WTC11 (cell line): ENCODE measurements at regions not wholly inside any gene's neighbourhood (a gene's known extent, or its start where the extent isn't known, plus 50 kb on each side); places are given as distances from the start of the nearest gene placed in this dataset.

Experiments
- ATAC-seq: fragments of 200-7000 bp; cut with Tn5 transposase; 2 replicates; pipeline ENCODE4 v1.10.0; 2021; ENCODE audit warnings: mild to moderate bottlenecking, moderate library complexity
- CTCF ChIA-PET: fragments of 300-600 bp; sonication (Branson Sonifier 250); formaldehyde crosslinking; loops from one replicate; lab custom pipeline; 2021; ENCODE audit warnings: antibody characterized with exemption; lab: Charles Lee
- POLR2A ChIA-PET: fragments of 350-600 bp; sonication (Branson Sonifier 250); formaldehyde crosslinking; loops from one replicate; lab custom pipeline; 2021; ENCODE audit warnings: antibody characterized with exemption; lab: Charles Lee
- DNase-seq: peaks from one replicate; pipeline ENCODE4 v3.0.0; 2021; ENCODE audit warnings: low spot score
- H3K27ac Mint-ChIP-seq: 2 replicates; pipeline ENCODE4 v1.8.0; 2021; ENCODE audit warnings: mixed read lengths
- H3K27me3 Mint-ChIP-seq: 2 replicates; pipeline ENCODE4 v1.8.0; 2021; ENCODE audit warnings: low read depth, mild to moderate bottlenecking, moderate library complexity, mixed read lengths
- H3K36me3 Mint-ChIP-seq: 2 replicates; pipeline ENCODE4 v1.8.0; 2021; ENCODE audit warnings: mixed read lengths
- H3K4me1 Mint-ChIP-seq: 2 replicates; pipeline ENCODE4 v1.8.0; 2022; ENCODE audit warnings: mixed read lengths
- H3K4me3 Mint-ChIP-seq: 2 replicates; pipeline ENCODE4 v1.8.0; 2021; ENCODE audit warnings: mild to moderate bottlenecking, moderate library complexity, mixed read lengths
- H3K9me3 Mint-ChIP-seq: 2 replicates; pipeline ENCODE4 v1.8.0; 2021; ENCODE audit warnings: mixed read lengths
- ATF1 ChIP-seq: sonication (generic); formaldehyde crosslinking; IDR thresholded peaks from 2 replicates; pipeline ENCODE4 v1.8.1; 2023; ENCODE audit warnings: mild to moderate bottlenecking, moderate library complexity, missing genetic modification reagents
- CBFB ChIP-seq: sonication (generic); formaldehyde crosslinking; IDR thresholded peaks from 2 replicates; pipeline ENCODE4 v1.8.1; 2022; ENCODE audit warnings: mild to moderate bottlenecking, low read depth, missing genetic modification reagents
- CREB1 ChIP-seq: sonication (generic); formaldehyde crosslinking; IDR thresholded peaks from 2 replicates; pipeline ENCODE4 v1.8.0; 2023; ENCODE audit warnings: mild to moderate bottlenecking, missing genetic modification reagents
- EMX1 ChIP-seq: fragments of 250-450 bp; sonication (Bioruptor Pico); IDR thresholded peaks from 2 replicates; pipeline ENCODE4 v1.8.0; 2021; ENCODE audit warnings: mild to moderate bottlenecking
- ESRRA ChIP-seq: sonication (generic); formaldehyde crosslinking; IDR thresholded peaks from 2 replicates; pipeline ENCODE4 v1.8.1; 2022; ENCODE audit warnings: mild to moderate bottlenecking, missing genetic modification reagents, borderline replicate concordance
- ETV6 ChIP-seq: sonication (generic); formaldehyde crosslinking; IDR thresholded peaks from 2 replicates; pipeline ENCODE4 v1.8.1; 2022; ENCODE audit warnings: mild to moderate bottlenecking, missing genetic modification reagents
- FOXP1 ChIP-seq: sonication (generic); formaldehyde crosslinking; IDR thresholded peaks from 2 replicates; pipeline ENCODE4 v1.8.0; 2022; ENCODE audit warnings: missing genetic modification reagents, mild to moderate bottlenecking, moderate library complexity, borderline replicate concordance
- KAT7 ChIP-seq: sonication (generic); formaldehyde crosslinking; IDR thresholded peaks from 2 replicates; pipeline ENCODE4 v1.8.1; 2023; ENCODE audit warnings: missing genetic modification reagents, mild to moderate bottlenecking, borderline replicate concordance
- MYBL2 ChIP-seq: sonication (generic); formaldehyde crosslinking; IDR thresholded peaks from 2 replicates; pipeline ENCODE4 v1.8.1; 2023; ENCODE audit warnings: mild to moderate bottlenecking, moderate library complexity, missing genetic modification reagents
- NR1H2 ChIP-seq: sonication (generic); formaldehyde crosslinking; IDR thresholded peaks from 2 replicates; pipeline ENCODE4 v1.9.0; 2021; ENCODE audit warnings: mild to moderate bottlenecking, moderate library complexity, missing genetic modification reagents
- NR2C2 ChIP-seq: sonication (generic); formaldehyde crosslinking; IDR thresholded peaks from 2 replicates; pipeline ENCODE4 v1.8.0; 2022; ENCODE audit warnings: mild to moderate bottlenecking, missing genetic modification reagents
- RELA ChIP-seq: sonication (generic); formaldehyde crosslinking; IDR thresholded peaks from 2 replicates; pipeline ENCODE4 v1.8.1; 2022; ENCODE audit warnings: missing genetic modification reagents, mild to moderate bottlenecking, borderline replicate concordance
- SOX15 ChIP-seq: fragments of 250-450 bp; sonication (Bioruptor Pico); IDR thresholded peaks from 2 replicates; pipeline ENCODE4 v1.9.0; 2021; ENCODE audit warnings: mild to moderate bottlenecking
- TCF7 ChIP-seq: sonication (generic); formaldehyde crosslinking; IDR thresholded peaks from 2 replicates; pipeline ENCODE4 v1.8.0; 2022; ENCODE audit warnings: mild to moderate bottlenecking, low read depth, missing genetic modification reagents, moderate library complexity
- TEAD1 ChIP-seq: sonication (generic); formaldehyde crosslinking; IDR thresholded peaks from 2 replicates; pipeline ENCODE4 v1.8.0; 2022; ENCODE audit warnings: mild to moderate bottlenecking, missing genetic modification reagents
- TEAD4 ChIP-seq: sonication (generic); formaldehyde crosslinking; IDR thresholded peaks from 2 replicates; pipeline ENCODE4 v1.8.0; 2022; ENCODE audit warnings: mild to moderate bottlenecking, missing genetic modification reagents
- TP53 ChIP-seq: sonication (generic); formaldehyde crosslinking; IDR thresholded peaks from 2 replicates; pipeline ENCODE4 v1.8.1; 2023; ENCODE audit warnings: mild to moderate bottlenecking, missing genetic modification reagents
- ZBTB21 ChIP-seq: sonication (generic); formaldehyde crosslinking; IDR thresholded peaks from 2 replicates; pipeline ENCODE4 v1.8.1; 2023; ENCODE audit warnings: mild to moderate bottlenecking, missing genetic modification reagents, borderline replicate concordance
- ZNF671 ChIP-seq: fragments of 250-450 bp; sonication (Bioruptor Pico); IDR thresholded peaks from 2 replicates; pipeline ENCODE4 v1.8.0; 2021; ENCODE audit warnings: mild to moderate bottlenecking
- TF ChIP-seq, protein P1 (sequence below): sonication (generic); formaldehyde crosslinking; IDR thresholded peaks from 2 replicates; pipeline ENCODE4 v1.8.0; 2023; ENCODE audit warnings: missing genetic modification reagents, mild to moderate bottlenecking, borderline replicate concordance
- TF ChIP-seq, protein P2 (sequence below): sonication (generic); formaldehyde crosslinking; IDR thresholded peaks from 2 replicates; pipeline ENCODE4 v1.8.0; 2022; ENCODE audit warnings: mild to moderate bottlenecking, missing genetic modification reagents
- TF ChIP-seq, protein P3 (sequence below): sonication (generic); formaldehyde crosslinking; IDR thresholded peaks from 2 replicates; pipeline ENCODE4 v1.8.1; 2023; ENCODE audit warnings: mild to moderate bottlenecking, missing genetic modification reagents, moderate library complexity
- TF ChIP-seq, protein P4 (sequence below): fragments of 250-450 bp; sonication (Bioruptor Pico); IDR thresholded peaks from 2 replicates; pipeline ENCODE4 v1.8.0; 2021; ENCODE audit warnings: mild to moderate bottlenecking
- TF ChIP-seq, protein P5 (sequence below): sonication (generic); formaldehyde crosslinking; conservative IDR thresholded peaks from 2 replicates; pipeline ENCODE4 v1.8.1; 2023; ENCODE audit warnings: mild to moderate bottlenecking, low read depth, missing genetic modification reagents, moderate library complexity

DNA sequence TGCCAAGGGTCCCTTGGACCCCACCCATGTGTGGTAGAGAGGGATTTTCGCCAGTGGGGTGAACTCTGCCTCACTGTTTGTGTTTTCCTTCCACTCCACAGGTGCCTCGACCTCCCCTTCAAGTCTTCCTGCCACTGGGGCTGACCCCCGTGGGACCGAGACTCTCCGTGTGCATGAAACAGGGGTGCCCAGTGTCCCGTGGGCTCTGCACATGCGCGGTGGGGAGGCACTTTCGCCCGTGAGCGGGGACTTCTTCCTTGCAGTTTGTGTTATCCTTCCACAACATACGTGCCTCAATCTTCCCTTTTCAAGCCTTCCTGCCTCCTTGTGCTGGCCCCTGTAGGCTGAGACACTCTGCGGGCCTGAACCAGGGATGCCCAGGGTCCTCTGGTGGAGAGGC lies 362.4 kb downstream of the ALG10 start:
- ChIA-PET CTCF (no interaction called here), POLR2A (no interaction called here)
- peaks cover 48% of the 10 kb centered on the region for H3K9me3 Mint-ChIP-seq
- H3K27ac Mint-ChIP-seq: no peak overlapping the region
- ATAC-seq: no peak
- H3K4me1 Mint-ChIP-seq: no peaks in the 10 kb centered on the region
- no peak for DNase-seq
- no peak for TF ChIP-seq TP53 (CRISPR knock-in tag)
- no peak for TF ChIP-seq EMX1 (CRISPR knock-in tag)
- TF ChIP-seq ESRRA (CRISPR knock-in tag): no peak
- no peak for TF ChIP-seq SOX15 (CRISPR knock-in tag)
- no peak for TF ChIP-seq MYBL2
- TF ChIP-seq CBFB (CRISPR knock-in tag): no peak
- TF ChIP-seq TEAD1: no peak
- no peak for TF ChIP-seq RELA (CRISPR knock-in tag)
- peaks cover 11% of the 10 kb centered on the region for H3K27me3 Mint-ChIP-seq
- H3K4me3 Mint-ChIP-seq: no peak overlapping the region
- peaks cover 69% of the 10 kb centered on the region for H3K36me3 Mint-ChIP-seq

DNA sequence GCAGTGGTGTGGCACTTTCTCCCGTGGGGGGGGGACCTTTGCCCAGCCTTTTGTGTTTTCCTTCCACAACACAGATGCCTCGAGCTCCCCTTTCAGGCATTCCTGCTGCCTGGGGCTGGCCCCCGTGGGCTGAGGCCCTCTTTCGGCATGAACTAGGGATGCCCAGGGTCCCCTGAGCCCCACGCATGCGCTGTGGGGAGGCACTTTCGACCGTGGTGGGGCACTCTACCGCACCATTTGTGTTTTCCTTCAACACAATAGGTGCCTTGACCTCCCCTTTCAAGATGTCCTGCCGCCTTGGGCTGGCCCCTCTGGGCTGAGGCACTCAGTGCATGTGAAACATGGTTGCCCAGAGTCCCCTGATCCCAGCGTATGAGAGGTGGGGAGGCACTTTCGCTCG lies 363.7 kb downstream of the ALG10 start:
- ATAC-seq (no peak), DNase-seq (no peak)
- Mint-ChIP-seq H3K27ac (no peak overlapping the region), H3K4me1 (no peaks in the 10 kb centered on the region), H3K36me3 (peaks cover 71% of the 10 kb centered on the region), H3K27me3 (peaks cover 11% of the 10 kb centered on the region), H3K9me3 (peaks cover 48% of the 10 kb centered on the region), H3K4me3 (no peak overlapping the region)
- TF ChIP-seq CREB1 (CRISPR knock-in tag): no peak
- TF ChIP-seq, protein P1, sequence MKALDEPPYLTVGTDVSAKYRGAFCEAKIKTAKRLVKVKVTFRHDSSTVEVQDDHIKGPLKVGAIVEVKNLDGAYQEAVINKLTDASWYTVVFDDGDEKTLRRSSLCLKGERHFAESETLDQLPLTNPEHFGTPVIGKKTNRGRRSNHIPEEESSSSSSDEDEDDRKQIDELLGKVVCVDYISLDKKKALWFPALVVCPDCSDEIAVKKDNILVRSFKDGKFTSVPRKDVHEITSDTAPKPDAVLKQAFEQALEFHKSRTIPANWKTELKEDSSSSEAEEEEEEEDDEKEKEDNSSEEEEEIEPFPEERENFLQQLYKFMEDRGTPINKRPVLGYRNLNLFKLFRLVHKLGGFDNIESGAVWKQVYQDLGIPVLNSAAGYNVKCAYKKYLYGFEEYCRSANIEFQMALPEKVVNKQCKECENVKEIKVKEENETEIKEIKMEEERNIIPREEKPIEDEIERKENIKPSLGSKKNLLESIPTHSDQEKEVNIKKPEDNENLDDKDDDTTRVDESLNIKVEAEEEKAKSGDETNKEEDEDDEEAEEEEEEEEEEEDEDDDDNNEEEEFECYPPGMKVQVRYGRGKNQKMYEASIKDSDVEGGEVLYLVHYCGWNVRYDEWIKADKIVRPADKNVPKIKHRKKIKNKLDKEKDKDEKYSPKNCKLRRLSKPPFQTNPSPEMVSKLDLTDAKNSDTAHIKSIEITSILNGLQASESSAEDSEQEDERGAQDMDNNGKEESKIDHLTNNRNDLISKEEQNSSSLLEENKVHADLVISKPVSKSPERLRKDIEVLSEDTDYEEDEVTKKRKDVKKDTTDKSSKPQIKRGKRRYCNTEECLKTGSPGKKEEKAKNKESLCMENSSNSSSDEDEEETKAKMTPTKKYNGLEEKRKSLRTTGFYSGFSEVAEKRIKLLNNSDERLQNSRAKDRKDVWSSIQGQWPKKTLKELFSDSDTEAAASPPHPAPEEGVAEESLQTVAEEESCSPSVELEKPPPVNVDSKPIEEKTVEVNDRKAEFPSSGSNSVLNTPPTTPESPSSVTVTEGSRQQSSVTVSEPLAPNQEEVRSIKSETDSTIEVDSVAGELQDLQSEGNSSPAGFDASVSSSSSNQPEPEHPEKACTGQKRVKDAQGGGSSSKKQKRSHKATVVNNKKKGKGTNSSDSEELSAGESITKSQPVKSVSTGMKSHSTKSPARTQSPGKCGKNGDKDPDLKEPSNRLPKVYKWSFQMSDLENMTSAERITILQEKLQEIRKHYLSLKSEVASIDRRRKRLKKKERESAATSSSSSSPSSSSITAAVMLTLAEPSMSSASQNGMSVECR (CRISPR knock-in tag): no peak
- no peak for TF ChIP-seq TEAD4
- no peak for TF ChIP-seq TCF7 (CRISPR knock-in tag)
- no peak for TF ChIP-seq ZBTB21 (CRISPR knock-in tag)
- TF ChIP-seq, protein P2, sequence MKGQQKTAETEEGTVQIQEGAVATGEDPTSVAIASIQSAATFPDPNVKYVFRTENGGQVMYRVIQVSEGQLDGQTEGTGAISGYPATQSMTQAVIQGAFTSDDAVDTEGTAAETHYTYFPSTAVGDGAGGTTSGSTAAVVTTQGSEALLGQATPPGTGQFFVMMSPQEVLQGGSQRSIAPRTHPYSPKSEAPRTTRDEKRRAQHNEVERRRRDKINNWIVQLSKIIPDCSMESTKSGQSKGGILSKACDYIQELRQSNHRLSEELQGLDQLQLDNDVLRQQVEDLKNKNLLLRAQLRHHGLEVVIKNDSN (CRISPR knock-in tag): no peak
- TF ChIP-seq, protein P3, sequence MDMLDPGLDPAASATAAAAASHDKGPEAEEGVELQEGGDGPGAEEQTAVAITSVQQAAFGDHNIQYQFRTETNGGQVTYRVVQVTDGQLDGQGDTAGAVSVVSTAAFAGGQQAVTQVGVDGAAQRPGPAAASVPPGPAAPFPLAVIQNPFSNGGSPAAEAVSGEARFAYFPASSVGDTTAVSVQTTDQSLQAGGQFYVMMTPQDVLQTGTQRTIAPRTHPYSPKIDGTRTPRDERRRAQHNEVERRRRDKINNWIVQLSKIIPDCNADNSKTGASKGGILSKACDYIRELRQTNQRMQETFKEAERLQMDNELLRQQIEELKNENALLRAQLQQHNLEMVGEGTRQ (CRISPR knock-in tag): no peak
- no peak for TF ChIP-seq FOXP1 (CRISPR knock-in tag)
- TF ChIP-seq ZNF671 (CRISPR knock-in tag): no peak
- no peak for TF ChIP-seq NR2C2 (CRISPR knock-in tag)
- no peak for TF ChIP-seq ETV6 (CRISPR knock-in tag)
- POLR2A ChIA-PET: no interaction called here
- CTCF ChIA-PET: no interaction called here

DNA sequence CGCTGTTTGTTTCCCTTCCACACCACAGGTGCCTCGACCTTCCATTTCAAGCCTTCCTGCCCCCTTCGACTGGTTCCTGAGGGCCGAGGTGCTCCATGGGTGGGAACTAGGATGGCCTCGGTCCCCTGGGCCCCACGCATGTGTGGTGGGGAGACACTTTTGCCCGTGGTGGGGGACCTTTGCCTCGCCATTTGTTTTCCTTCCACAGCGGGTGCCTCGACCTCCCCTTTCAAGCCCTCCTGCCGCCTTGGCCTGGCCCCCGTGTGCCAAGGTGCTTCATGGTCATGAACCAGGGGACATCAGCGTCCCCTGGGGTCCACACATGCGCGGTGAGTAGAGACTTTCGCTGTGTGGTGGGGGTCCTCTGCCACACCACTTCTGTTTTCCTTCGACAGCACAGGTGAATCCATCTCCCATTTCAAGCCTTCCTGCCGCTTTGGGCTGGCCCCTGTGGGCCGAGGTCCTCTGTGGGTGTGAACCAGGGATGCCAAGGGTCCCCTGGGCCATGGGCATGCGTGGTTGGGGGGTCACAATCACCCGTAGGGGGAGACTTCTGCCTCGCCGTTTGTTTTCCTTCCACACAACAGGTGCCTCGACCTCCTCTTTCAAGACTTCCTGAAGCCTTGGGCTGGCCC lies 364.4 kb downstream of the ALG10 start:
- peaks cover 70% of the 10 kb centered on the region for H3K36me3 Mint-ChIP-seq
- H3K4me1 Mint-ChIP-seq: no peaks in the 10 kb centered on the region
- peaks cover 47% of the 10 kb centered on the region for H3K9me3 Mint-ChIP-seq
- CTCF ChIA-PET: no interaction called here
- POLR2A ChIA-PET: no interaction called here
- ATAC-seq (no peak), DNase-seq (no peak)
- H3K4me3 Mint-ChIP-seq: no peak overlapping the region
- H3K27ac Mint-ChIP-seq: no peak overlapping the region
- peaks cover 11% of the 10 kb centered on the region for H3K27me3 Mint-ChIP-seq
- TF ChIP-seq, protein P4, sequence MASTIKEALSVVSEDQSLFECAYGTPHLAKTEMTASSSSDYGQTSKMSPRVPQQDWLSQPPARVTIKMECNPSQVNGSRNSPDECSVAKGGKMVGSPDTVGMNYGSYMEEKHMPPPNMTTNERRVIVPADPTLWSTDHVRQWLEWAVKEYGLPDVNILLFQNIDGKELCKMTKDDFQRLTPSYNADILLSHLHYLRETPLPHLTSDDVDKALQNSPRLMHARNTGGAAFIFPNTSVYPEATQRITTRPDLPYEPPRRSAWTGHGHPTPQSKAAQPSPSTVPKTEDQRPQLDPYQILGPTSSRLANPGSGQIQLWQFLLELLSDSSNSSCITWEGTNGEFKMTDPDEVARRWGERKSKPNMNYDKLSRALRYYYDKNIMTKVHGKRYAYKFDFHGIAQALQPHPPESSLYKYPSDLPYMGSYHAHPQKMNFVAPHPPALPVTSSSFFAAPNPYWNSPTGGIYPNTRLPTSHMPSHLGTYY (CRISPR knock-in tag): no peak
- no peak for TF ChIP-seq TCF7 (CRISPR knock-in tag)
- no peak for TF ChIP-seq ATF1
- no peak for TF ChIP-seq KAT7 (CRISPR knock-in tag)
- no peak for TF ChIP-seq NR1H2
- TF ChIP-seq, protein P5, sequence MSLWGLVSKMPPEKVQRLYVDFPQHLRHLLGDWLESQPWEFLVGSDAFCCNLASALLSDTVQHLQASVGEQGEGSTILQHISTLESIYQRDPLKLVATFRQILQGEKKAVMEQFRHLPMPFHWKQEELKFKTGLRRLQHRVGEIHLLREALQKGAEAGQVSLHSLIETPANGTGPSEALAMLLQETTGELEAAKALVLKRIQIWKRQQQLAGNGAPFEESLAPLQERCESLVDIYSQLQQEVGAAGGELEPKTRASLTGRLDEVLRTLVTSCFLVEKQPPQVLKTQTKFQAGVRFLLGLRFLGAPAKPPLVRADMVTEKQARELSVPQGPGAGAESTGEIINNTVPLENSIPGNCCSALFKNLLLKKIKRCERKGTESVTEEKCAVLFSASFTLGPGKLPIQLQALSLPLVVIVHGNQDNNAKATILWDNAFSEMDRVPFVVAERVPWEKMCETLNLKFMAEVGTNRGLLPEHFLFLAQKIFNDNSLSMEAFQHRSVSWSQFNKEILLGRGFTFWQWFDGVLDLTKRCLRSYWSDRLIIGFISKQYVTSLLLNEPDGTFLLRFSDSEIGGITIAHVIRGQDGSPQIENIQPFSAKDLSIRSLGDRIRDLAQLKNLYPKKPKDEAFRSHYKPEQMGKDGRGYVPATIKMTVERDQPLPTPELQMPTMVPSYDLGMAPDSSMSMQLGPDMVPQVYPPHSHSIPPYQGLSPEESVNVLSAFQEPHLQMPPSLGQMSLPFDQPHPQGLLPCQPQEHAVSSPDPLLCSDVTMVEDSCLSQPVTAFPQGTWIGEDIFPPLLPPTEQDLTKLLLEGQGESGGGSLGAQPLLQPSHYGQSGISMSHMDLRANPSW (CRISPR knock-in tag): no peak
